ENCODE measurements at regions not wholly inside any gene's neighbourhood (a gene's known extent, or its start where the extent isn't known, plus 50 kb on each side); places are given as distances from the start of the nearest gene placed in this dataset.

- no peak for DNase-seq
- peaks cover 18% of the 10 kb centered on the region for H3K9me3 Mint-ChIP-seq
- no peak overlapping the region for H3K4me3 Mint-ChIP-seq
- H3K27ac Mint-ChIP-seq, result no peak overlapping the region
- no peaks in the 10 kb centered on the region for H3K36me3 Mint-ChIP-seq (ENCODE audit: low read depth)
- no peak for TF ChIP-seq CTCF (IDR thresholded peaks at IDR 0.05)
- no peaks in the 10 kb centered on the region for H3K27me3 Mint-ChIP-seq (ENCODE audit: low read depth, poor library complexity)
- peaks cover 5% of the 10 kb centered on the region for H3K4me1 Mint-ChIP-seq
Measured at GRCh38 chr9:75213765-75214164, 125.5 kb downstream of the OSTF1 start.

DNA sequence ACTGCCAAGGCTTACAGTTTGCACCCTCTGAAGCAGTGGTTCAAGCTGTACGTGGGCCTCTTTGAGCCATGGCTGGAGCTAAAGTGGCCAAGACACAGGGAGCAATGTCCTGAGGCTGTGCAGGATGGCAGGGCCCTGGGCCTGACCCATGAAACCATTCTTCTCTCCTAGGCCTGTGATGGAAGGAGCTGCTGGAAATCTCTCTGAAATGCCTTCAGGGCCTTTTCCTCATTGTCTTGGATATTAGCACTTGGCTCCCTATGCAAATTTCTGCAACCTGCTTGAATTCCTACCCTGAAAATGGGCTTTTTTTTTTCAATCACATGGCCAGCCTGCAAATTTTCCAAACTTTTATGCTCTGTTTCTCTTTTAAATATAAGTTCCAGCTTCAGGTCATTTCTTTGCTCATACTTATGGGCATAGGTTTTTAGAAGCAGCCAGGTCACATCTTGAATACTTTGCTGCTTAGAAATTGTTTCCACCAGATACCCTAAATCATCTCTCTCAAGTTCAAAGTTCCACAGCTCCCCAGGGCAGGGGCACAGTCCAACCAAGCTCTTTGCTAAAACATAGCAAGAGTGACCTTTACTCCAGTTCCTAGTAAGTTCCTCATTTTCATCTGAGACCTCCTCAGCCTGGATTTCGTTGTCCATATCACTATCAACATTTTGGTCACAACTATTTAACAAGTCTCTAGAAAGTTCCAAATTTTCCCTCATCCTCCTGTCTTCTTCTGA, 138.3 kb downstream of the OSTF1 start:
- Mint-ChIP-seq H3K4me1 (peaks cover 5% of the 10 kb centered on the region), H3K4me3 (no peak overlapping the region), H3K27me3 (ENCODE audit: low read depth, poor library complexity) (peaks cover 12% of the 10 kb centered on the region), H3K9me3 (peaks cover 55% of the 10 kb centered on the region), H3K27ac (no peak overlapping the region), H3K36me3 (ENCODE audit: low read depth) (no peaks in the 10 kb centered on the region)
- no peak for TF ChIP-seq CTCF (IDR thresholded peaks at IDR 0.05)
- DNase-seq, result no peak

GRCh38 chr9:75228893-75229292, 140.6 kb downstream of the OSTF1 start:
- Mint-ChIP-seq H3K4me1 (peaks cover 5% of the 10 kb centered on the region), H3K27ac (no peak overlapping the region), H3K9me3 (peaks cover 34% of the 10 kb centered on the region), H3K36me3 (ENCODE audit: low read depth) (no peaks in the 10 kb centered on the region), H3K27me3 (ENCODE audit: low read depth, poor library complexity) (peaks cover 8% of the 10 kb centered on the region), H3K4me3 (no peak overlapping the region)
- no peak for DNase-seq
- TF ChIP-seq CTCF (IDR thresholded peaks at IDR 0.05), result no peak

GRCh38 chr9:75229605-75230332, 141.5 kb downstream of the OSTF1 start:
- Mint-ChIP-seq H3K4me3 (no peak overlapping the region), H3K27me3 (ENCODE audit: low read depth, poor library complexity) (peaks cover 8% of the 10 kb centered on the region), H3K4me1 (peaks cover 5% of the 10 kb centered on the region), H3K27ac (no peak overlapping the region), H3K36me3 (ENCODE audit: low read depth) (no peaks in the 10 kb centered on the region), H3K9me3 (peaks cover 28% of the 10 kb centered on the region)
- TF ChIP-seq CTCF (IDR thresholded peaks at IDR 0.05), result no peak
- DNase-seq, result no peak

DNA sequence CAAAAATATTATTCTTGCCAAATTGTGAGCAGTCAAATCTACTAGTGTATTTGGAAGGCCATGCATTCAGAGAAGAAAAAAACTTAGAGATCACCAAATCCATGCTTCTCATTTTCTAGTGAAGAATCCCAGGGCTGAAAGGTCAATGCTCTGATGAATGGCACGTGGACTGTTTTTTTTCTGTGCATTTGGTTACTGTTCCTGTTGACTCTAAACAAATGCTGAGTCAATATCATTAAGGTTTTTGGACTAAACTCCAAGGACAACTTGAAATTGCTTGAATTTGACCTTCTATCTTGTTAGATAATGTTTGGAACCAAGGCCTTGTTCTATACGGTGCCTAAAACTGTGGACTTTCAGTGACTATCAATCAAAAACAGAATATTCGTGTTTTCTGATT, 142.2 kb downstream of the OSTF1 start:
- H3K27me3 Mint-ChIP-seq (ENCODE audit: low read depth, poor library complexity), result peaks cover 4% of the 10 kb centered on the region
- H3K4me3 Mint-ChIP-seq, result no peak overlapping the region
- TF ChIP-seq CTCF (IDR thresholded peaks at IDR 0.05), result no peak
- H3K4me1 Mint-ChIP-seq, result peaks cover 5% of the 10 kb centered on the region
- no peak for DNase-seq
- no peak overlapping the region for H3K27ac Mint-ChIP-seq
- no peaks in the 10 kb centered on the region for H3K36me3 Mint-ChIP-seq (ENCODE audit: low read depth)
- peaks cover 27% of the 10 kb centered on the region for H3K9me3 Mint-ChIP-seq

Data from nephron progenitor cell (in vitro differentiated cells).